ENCODE measurements at regions not wholly inside any gene's neighbourhood (a gene's known extent, or its start where the extent isn't known, plus 50 kb on each side); places are given as distances from the start of the nearest gene placed in this dataset.

DNA sequence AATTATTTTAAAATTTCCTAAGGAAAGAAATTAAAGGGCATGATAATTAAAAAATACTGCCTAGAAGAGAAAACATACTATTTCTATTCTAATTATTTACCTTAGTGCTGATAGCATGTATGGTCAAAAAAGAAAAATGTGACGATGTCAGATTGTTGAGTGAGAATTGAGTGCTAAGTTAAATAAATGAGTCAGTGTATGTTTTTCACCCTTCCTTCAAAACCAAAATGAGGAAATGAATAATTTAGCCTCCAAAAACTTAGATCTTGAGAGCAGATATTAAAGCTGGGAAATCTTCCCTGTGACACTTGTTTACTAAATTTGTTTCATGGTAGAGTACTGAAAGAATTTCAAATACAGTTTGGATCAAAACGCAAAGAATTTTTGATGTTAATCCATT, 58.6 kb upstream of the NYAP2 start:
- DNase-seq: no peak

DNA sequence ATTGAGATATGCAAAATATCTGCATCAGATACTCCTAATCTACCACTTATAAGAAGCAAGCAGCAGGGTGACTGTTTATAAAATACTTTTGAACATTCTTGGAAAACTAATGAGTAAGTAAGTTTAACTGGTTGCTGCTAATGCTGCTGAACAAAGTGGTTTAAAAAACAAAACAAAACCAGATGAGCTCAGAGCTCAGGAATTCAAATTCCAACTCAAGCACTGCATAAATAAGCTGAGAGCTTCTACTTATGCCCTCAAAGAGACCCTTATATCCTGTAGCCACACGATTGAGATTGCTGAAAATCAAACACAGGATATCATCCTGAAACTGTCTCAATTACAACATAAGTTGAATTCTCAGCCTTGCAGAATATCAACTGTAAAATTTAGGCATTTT, 62.3 kb upstream of the NYAP2 start:
- DNase-seq: no peak

GRCh38 chr2:225334514-225334913, 65.0 kb upstream of the NYAP2 start:
- DNase-seq: peak; percentile 3

DNA sequence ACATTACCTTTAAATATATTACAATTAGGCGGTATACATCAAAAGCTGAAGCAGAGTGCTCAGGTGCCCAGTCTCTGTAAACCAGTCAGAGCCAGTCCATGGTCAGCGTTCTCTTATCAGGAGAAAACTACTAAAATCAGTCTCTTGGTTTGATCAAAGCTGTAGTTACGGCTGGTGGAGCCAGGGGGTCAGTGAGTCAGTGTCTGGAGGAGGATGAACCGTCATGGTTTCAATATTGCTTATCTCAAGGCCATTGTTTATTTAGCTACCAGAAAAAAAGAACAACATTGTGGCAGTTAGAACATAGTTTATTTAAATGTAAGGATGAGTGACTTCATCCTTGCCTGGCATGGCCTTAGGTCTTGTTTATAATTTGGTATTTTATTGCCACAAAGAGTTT, 71.3 kb upstream of the NYAP2 start:
- no peak for DNase-seq

DNA sequence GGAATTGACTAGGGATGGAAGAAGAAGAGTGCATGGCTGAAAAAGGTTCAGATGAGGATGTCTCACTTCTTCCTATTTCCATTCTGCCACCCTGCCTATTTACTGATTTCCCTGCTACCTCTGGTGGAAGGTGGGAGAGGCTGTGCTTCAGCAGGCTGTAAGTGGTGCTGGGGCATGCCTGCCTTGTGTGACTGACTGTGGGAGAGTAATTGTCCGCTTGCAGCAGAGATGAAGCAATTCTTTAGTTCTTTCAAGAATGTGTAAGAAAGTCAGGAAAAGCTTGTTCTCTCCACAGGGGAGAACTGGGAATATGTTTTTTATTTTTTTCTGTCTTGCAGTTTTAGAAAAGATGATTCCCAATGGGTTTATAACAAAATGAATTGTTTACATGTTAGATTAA, 72.5 kb upstream of the NYAP2 start:
- DNase-seq: no peak

DNA sequence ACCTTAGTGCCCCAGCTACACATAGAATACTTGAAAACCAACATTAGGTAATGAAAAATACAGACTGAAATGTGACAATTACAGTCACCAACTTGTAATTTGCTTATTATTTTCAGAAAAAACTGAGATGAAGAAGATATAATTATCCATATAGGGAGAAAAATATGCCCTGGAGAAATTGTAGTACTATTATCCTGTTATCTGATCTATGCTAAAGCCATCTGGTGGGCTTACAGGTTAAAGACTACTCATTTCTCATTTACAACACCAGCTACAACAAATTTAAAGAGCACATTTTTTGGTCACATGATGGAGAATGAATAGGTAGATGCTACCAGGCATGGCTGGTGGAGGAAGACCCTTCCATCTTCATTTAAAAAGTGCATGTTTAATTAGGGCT, 79.6 kb upstream of the NYAP2 start:
- DNase-seq: peak; percentile 2

DNA sequence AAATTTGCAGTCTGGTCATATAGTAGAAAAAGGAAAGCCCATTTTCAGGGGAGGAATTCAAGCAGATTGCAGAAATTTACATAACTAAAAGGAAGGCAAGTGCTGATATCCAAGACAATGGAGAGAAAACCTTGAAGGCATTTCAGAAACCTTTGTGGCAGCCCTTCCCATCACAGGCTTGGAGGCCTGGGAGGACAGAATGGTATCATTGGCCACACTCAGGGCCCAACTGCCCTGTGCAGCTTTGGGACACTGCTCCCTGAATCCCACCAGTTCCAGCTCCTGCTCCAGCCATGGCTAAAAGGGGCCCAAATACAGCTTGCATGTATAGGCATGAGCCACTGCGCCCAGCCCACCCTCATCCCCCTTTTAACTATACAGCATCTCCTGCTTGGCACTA, 81.1 kb upstream of the NYAP2 start:
- no peak for DNase-seq

DNA sequence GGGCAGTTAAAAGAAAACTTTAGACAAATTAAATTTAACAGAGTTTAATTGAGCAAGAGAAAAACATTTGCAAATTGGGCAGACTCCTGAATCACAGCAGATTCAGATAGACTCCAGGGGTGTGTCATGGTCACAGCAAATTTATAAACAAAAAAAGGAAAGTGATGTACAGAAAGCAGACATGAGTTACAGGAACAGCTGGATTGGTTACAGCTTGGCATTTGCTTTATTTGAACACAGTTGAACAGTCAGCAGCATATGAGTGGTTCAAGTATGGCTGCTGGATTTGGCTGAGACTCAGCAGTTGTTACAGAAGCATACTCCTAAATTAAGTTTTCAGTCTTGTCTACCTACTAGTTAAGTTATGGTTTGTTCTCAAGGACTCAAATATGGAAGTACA, 82.3 kb upstream of the NYAP2 start:
- no peak for DNase-seq

DNA sequence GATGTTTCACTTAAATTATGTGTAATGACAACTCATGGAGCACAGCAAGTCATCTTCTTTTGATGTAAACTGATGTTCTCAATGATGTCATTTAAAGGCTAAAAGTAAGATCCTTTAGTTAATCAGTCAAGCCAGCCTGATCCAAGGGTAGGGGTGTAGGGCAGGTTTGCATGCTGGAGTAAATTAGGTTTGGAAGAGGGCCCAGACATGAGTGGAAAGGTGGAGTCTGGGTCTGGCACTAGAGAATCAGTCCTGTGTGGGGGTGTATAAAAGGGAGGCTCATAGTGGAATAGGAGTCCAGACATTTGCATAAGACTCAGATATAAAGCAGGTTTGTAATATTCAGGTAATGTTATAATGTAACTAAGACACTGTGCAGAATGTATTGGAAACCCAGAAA, 88.8 kb upstream of the NYAP2 start:
- no peak for DNase-seq

GRCh38 chr2:225309516-225309915, 90.0 kb upstream of the NYAP2 start:
- no peak for DNase-seq

DNA sequence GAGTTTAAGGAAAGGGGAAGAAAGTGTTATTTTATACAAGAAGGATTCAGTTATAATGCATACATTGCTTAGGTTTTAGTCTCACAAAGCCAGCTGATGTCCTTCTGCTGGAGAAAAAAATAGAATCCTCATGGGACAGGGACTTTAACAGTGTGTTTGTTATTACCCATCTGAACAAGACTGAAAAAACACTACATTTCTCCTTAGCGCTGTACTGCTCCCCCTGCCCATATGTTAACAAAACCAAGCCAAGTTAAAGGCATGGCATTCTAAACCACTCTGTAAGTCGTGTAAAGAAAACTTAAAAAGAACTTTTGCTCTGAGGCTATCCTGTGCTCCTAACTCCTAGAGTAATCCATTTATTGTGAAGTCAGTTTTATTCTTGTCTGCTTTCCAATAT, 102.6 kb upstream of the NYAP2 start:
- DNase-seq: no peak

DNA sequence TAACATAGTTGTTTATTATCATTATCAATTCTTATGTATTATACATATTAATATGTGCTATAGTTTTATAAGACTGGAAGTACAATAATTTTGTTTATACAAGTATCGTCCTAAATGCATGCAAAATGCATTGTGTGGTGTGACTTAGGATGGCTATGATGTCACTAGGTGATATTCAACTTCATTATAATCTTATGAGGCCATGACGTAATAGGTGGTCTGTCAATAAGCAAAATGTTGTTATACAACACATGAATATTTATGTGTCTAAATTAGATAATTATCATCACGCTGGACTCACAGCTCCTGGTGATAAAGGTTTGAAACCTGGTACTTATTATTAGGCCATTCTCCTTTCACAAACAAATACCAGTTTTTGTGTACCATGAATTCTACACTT, 104.4 kb upstream of the NYAP2 start:
- no peak for DNase-seq

DNA sequence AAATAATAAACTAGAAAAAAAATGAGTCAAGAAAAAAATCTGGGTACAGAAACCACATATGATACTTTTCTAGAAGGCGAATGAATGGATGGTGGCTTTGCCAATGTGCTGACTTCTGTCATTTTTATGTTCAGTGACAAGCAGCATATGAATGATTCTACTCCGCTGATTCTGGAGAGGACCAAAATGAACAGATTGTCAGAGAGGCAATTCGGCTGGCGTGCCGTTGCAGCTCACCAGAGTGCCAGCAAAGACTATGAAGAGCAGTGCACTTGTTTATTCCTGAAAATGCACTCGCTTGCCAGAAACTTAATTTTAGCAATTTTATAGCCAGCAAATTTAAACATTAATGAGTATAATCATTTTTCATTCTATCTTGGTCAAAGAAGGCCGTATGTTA, 105.9 kb upstream of the NYAP2 start:
- DNase-seq: no peak

DNA sequence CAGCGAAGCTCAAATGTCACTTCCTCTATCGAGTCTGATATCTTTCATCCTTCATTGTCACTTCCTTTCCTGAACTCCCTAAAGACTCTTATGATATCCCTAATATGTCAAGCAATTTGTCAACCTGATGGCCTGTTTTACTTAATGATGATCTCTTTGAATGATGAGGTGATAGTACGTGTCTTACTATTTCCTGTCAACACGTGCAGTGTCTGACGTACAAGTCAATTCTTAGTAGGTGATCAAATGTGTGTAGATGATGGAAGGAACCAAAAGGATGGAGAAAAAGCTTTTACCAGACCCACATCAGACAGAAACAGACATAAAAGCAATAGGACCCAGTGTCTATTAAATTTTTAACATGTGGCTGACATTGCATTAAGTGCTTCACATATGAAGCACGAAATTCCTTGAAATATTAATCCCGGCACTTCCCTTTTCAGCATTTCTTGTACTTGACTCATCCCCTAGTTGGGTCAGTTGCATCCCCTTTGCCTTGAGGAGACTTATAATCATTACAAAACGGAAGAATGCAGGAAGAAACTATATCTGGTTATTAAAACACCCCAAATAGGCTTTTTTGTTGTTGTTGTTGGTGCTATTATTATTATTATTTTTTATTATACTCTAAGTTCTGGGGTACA, 108.6 kb upstream of the NYAP2 start:
- no peak for DNase-seq

DNA sequence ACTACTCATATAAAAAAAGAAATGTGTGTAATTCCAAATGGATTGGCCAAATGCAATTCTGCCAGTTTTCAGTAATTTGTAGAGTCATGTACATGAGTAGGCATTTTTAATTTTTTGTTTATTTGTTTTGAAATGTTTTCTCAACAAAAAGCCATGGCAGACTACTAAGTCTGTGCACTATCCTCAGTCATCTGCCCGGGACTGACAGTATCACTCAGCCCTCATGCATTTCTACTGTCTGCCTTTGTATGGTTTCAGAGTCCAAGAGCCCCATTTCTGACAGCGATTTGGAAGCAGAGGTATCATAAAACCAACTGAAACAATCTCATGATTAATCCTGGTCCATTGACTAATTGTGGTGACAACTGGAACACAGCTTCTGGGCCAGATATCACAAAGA, 109.9 kb upstream of the NYAP2 start:
- no peak for DNase-seq

DNA sequence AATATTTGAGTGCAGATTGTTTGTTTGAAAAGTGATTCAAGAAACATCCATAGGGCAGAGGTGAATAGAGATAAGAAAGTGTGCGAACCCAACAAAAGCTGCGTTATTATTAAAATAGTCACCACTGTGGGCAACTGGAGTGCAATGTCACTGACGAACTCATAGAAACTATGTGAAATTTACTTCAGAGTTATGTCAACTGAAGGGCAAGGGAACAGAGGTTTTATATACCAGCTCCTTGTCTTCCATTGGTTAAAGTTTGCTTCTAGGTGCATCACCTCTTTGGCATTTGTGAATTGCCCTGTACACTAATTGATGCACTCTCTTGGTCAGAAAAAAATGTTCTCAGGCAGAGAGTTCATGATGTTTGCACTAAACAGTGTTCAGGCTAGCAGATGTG, 110.5 kb upstream of the NYAP2 start:
- no peak for DNase-seq

- peak; percentile 14 for DNase-seq
Measured at GRCh38 chr2:225282858-225283710, 116.4 kb upstream of the NYAP2 start.

DNA sequence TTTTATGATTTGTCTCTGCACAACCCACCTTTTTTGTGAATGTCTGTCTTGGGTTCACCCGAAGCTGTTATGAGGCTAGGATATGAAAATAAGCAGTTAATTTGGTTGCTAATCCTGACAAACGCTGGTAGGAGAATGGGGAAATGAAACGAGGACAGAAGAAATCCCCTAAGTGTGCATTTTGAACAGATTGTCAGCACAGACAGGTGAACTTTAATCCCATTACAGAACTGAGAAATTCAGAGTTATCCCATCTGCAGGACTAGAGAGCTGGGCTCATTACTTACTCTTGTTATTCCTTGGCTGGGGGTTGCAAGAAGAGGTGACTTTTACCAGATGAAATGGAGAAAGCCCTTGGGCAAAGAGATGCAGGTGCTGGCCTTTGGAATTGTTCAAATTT, 123.3 kb upstream of the NYAP2 start:
- DNase-seq: no peak

- DNase-seq: no peak
Measured at GRCh38 chr2:225275443-225275842, 124.1 kb upstream of the NYAP2 start.

GRCh38 chr2:225274751-225275150, 124.8 kb upstream of the NYAP2 start:
- no peak for DNase-seq

DNA sequence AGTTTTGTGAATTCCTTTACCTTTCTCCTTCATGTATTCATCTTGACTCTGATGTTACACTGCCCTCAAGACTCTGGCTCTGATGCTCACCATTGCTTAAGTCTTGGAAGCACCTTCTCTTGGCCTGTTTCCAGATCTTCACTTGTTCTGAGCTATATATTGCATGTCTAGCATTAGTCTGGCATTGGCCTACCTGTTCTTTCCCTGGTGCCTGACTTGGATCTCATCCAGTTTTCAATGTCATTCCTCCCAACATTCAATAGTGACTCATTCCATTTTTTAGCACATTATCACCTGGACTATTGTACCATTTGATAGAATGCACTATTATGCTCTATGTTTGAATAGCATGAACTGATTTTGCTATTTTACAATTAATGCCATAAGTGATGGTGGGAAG, 127.3 kb upstream of the NYAP2 start:
- no peak for DNase-seq

GRCh38 chr2:225270861-225271260, 128.6 kb upstream of the NYAP2 start:
- DNase-seq: peak; percentile 9

GRCh38 chr2:225270053-225270452, 129.5 kb upstream of the NYAP2 start:
- no peak for DNase-seq

DNA sequence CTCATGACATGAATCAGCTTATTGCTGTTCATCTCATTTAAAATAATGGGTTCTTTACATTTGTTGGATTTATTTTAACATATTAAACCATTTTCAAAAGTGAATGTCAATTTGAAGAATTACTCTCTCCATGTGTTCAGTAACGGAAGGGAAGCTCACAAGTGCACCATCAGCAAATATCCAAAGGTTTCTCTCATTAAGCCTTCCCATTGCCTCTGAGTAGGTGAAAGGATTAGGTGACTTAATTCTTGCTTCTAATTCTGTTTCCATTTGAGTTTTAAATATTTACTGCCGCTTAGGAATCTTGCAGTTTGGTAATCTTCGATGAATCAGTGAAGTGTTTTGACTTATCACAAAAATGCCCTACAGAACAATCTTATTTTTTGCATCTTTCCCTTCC, 145.1 kb upstream of the NYAP2 start:
- DNase-seq: no peak

GRCh38 chr2:225244933-225245332, 154.6 kb upstream of the NYAP2 start:
- DNase-seq: no peak

All from NCI-H2227 treated with DMSO at 0.1 percent for 48 hours (cell line).